Mesendoderm (in vitro differentiated cells): ENCODE measurements at regions not wholly inside any gene's neighbourhood (a gene's known extent, or its start where the extent isn't known, plus 50 kb on each side); places are given as distances from the start of the nearest gene placed in this dataset.
A peak's percentile ranks its signal among the peaks of the same experiment; 100 is the strongest.

Experiments used
- DNase-seq: peaks from one replicate; pipeline ENCODE4 v3.0.0; 2013
- H2AK5ac ChIP-seq: 2 replicates; pipeline ENCODE4 v1.6.1; 2013; ENCODE audit warnings: low read length, inconsistent platforms
- H2BK120ac ChIP-seq: 2 replicates; pipeline ENCODE4 v1.6.1; 2013; ENCODE audit warnings: low read depth, mild to moderate bottlenecking, low read length, moderate library complexity, mixed read lengths
- H2BK15ac ChIP-seq: replicated peaks from 2 replicates; pipeline ENCODE4 v1.6.1; 2013; ENCODE audit warnings: low read depth, mild to moderate bottlenecking, moderate library complexity
- H2BK5ac ChIP-seq: 2 replicates; pipeline ENCODE4 v1.6.1; 2013; ENCODE audit warnings: low read length, inconsistent platforms
- H3K18ac ChIP-seq: 2 replicates; pipeline ENCODE4 v1.6.1; 2013; ENCODE audit warnings: mild to moderate bottlenecking, low read length, mixed read lengths
- H3K23ac ChIP-seq: one replicate; pipeline ENCODE4 v1.6.1; 2013; ENCODE audit warnings: low read length
- H3K27ac ChIP-seq: 2 replicates; pipeline ENCODE4 v1.5.1; 2013; ENCODE audit warnings: low read depth, mild to moderate bottlenecking, inconsistent platforms, low read length, moderate library complexity
- H3K27me3 ChIP-seq: 2 replicates; pipeline ENCODE4 v1.6.1; 2013; ENCODE audit warnings: low read length, control low read depth, mild to moderate bottlenecking, inconsistent platforms; ENCODE audit not compliant: insufficient read depth, poor library complexity
- H3K36me3 ChIP-seq: 2 replicates; pipeline ENCODE4 v1.6.1; 2013; ENCODE audit warnings: low read length, inconsistent platforms; ENCODE audit not compliant: control insufficient read depth, insufficient read depth
- H3K4ac ChIP-seq: one replicate; pipeline ENCODE4 v1.6.1; 2013; ENCODE audit warnings: low read depth, mild to moderate bottlenecking, low read length, moderate library complexity
- H3K4me1 ChIP-seq: 2 replicates; pipeline ENCODE4 v1.6.1; 2013; ENCODE audit warnings: low read depth, low read length, inconsistent platforms; ENCODE audit not compliant: control insufficient read depth
- H3K4me2 ChIP-seq: 2 replicates; pipeline ENCODE4 v1.6.1; 2013; ENCODE audit warnings: low read length
- H3K4me3 ChIP-seq: 2 replicates; pipeline ENCODE4 v1.5.1; 2013; ENCODE audit warnings: mild to moderate bottlenecking, low read length
- H3K56ac ChIP-seq: one replicate; pipeline ENCODE4 v1.6.1; 2013; ENCODE audit warnings: low read length
- H3K79me1 ChIP-seq: 2 replicates; pipeline ENCODE4 v1.6.1; 2013; ENCODE audit warnings: low read length, inconsistent platforms
- H3K79me2 ChIP-seq: 2 replicates; pipeline ENCODE4 v1.6.1; 2013; ENCODE audit warnings: mild to moderate bottlenecking, low read length; ENCODE audit not compliant: control insufficient read depth, insufficient read depth
- H3K9ac ChIP-seq: 2 replicates; pipeline ENCODE4 v1.6.1; 2013; ENCODE audit warnings: low read length, inconsistent platforms
- H4K5ac ChIP-seq: one replicate; pipeline ENCODE4 v1.6.1; 2013; ENCODE audit warnings: low read length
- H4K8ac ChIP-seq: one replicate; pipeline ENCODE4 v1.6.1; 2013; ENCODE audit warnings: low read depth, mild to moderate bottlenecking, control low read depth, low read length, moderate library complexity
- WGBS: extraction: QIAGEN DNeasy Blood & Tissue Kit; methylation state at CpG from one replicate; pipeline ENCODE4 v1.1.7; 2013; ENCODE audit warnings: low lambda C conversion rate, missing lambda C conversion rate; ENCODE audit not compliant: insufficient coverage; ENCODE audit errors: extremely low coverage; 5-methylcytosine and 5-hydroxymethylcytosine counted together

DNA sequence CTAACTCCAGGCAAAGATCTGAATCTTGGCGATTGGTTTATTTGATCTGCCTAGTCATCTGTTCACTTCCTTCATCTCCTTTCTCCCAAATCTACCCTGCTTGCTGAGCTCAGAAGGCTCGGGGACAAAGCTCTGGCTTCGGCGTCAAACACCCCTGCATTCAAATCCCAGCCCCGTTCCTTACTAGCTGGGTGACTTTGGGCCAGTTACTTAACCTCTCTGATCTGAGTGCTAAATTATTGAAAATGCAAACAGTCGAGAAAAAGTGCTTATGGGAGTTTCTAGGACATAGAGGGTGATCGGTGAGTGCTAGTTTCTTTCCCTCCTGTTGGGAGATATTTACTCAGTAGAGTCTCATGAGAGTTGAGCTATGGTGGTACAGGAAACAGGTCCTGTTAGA, 121.2 kb upstream of the RFLNA start:
- Histone ChIP-seq H3K4ac (no peak overlapping the region), H3K9ac (no peak overlapping the region), H3K36me3 (no peaks in the 10 kb centered on the region), H2AK5ac (no peak overlapping the region), H3K79me1 (no peaks in the 10 kb centered on the region), H2BK5ac (no peak overlapping the region), H3K56ac (no peak overlapping the region), H4K8ac (no peak overlapping the region), H3K27me3 (no peaks in the 10 kb centered on the region), H3K27ac (no peak overlapping the region), H2BK15ac (no peak overlapping the region), H3K18ac (no peak overlapping the region), H3K4me2 (no peak overlapping the region), H3K79me2 (no peaks in the 10 kb centered on the region), H3K23ac (no peak overlapping the region), H3K4me1 (no peaks in the 10 kb centered on the region), H2BK120ac (no peak overlapping the region), H4K5ac (no peak overlapping the region), H3K4me3 (no peak overlapping the region)
- no CpG with 5 or more reads among the region's 7 CpGs for WGBS
- no peak for DNase-seq

DNA sequence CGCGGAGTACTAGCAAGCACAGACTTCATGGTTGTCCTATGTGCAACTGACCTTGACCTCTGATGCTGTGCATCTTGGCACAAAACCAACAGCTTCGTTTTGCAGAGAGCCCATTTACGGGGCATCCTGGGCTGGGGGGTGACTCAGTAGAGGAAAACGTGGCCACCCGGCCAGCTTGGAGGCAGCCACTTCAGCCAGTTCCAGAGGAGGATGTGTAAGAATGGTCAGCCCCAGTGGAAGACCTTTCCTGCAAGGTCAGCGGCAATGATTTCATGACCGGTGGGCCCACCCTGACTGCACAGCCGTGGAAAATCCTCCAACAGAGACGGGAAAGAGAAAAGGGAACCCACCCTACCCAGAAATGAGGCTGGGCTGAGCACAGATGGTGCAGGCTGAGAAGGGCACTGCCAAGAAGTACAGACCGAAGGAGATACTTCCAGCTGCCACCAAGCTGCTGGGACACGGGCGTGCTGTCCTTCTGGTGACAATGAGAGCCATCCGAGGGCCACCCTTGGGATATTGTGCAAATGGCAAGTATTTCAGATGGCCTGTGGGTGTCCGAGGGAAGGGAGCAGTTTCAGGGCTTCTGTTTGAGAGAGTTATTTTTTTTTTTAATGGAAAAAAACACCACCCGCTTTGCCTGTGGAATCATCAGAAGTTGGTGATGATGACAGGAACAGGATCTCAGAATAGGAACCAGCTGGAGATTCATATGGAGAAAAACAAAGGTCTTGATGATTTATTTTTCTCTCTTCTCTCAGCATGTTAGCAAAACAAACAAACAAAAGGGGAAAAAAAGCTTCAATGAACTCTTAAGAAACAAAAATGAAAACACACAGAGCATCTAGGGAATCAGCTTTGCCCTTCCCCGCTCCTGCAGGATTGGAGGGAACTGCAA, 120.2 kb upstream of the RFLNA start:
- DNase-seq = no peak
- Histone ChIP-seq H3K36me3 (no peaks in the 10 kb centered on the region), H3K27ac (no peak overlapping the region), H3K9ac (no peak overlapping the region), H2BK15ac (no peak overlapping the region), H3K79me2 (no peaks in the 10 kb centered on the region), H3K27me3 (no peaks in the 10 kb centered on the region), H4K5ac (no peak overlapping the region), H3K18ac (no peak overlapping the region), H4K8ac (no peak overlapping the region), H3K23ac (no peak overlapping the region), H3K79me1 (no peaks in the 10 kb centered on the region), H2BK5ac (no peak overlapping the region), H3K4me1 (no peaks in the 10 kb centered on the region), H3K4me2 (no peak overlapping the region), H3K56ac (no peak overlapping the region), H3K4ac (no peak overlapping the region), H2BK120ac (no peak overlapping the region), H2AK5ac (no peak overlapping the region), H3K4me3 (no peak overlapping the region)
- no CpG with 5 or more reads among the region's 17 CpGs for WGBS

DNA sequence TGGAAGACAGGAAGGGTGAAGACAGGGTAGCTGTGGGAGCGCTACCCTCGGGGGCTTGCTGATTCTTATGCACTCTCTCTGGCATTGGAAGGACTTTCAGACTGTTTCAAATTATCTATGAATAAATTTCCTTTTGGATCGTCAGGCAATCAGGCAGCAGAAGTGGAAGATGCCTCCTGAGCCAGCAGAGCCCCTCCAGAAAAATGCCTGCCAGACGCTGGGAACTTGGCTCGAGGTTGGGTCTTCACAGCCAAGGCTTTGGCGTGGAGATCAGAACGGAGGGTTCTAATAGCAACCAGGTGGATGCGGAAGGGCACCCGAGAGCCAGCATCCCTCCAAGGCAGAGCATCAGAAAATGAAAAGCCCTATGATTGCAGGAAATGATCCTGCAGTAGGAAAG, 119.2 kb upstream of the RFLNA start:
- Histone ChIP-seq H3K36me3 (no peaks in the 10 kb centered on the region), H3K79me2 (no peaks in the 10 kb centered on the region), H3K18ac (no peak overlapping the region), H3K4me3 (no peak overlapping the region), H3K4me2 (no peak overlapping the region), H4K8ac (no peak overlapping the region), H2BK15ac (no peak overlapping the region), H3K79me1 (no peaks in the 10 kb centered on the region), H3K4ac (no peak overlapping the region), H3K56ac (no peak overlapping the region), H3K4me1 (no peaks in the 10 kb centered on the region), H3K23ac (no peak overlapping the region), H3K27me3 (no peaks in the 10 kb centered on the region), H3K27ac (no peak overlapping the region), H2BK5ac (no peak overlapping the region), H3K9ac (no peak overlapping the region), H2AK5ac (no peak overlapping the region), H2BK120ac (no peak overlapping the region), H4K5ac (no peak overlapping the region)
- no peak for DNase-seq
- no CpG with 5 or more reads among the region's 9 CpGs for WGBS

DNA sequence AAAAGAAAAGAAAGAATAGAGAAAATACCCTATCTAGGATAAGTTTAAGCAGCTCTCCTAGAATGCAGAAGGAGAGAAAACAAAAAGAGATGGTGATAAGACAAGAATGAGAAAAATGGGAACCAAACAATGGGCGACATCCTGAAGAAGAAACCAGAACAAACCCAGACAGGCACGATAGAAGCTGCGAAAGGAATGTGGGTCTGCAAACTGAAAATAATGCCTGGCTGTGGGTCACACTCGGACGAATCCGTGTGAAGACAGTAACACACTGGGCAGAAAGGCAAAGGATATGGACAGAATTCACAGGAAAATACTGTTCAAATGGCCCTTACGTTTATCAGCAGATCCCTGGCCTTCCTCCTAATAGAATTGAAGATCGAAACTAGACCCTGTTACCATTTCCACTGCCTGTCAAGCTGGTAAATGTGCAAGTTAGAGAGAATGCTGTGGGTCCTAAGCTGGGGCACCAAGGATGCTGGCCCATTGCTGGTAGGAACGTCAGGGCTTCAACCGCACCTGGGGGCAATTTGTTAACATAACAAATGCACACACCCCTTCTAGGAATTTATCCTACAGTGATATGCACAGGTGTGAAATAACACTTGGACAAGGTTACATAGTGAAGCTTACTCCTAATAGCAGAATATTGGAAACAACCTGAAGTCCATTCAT, 117.5 kb upstream of the RFLNA start:
- Histone ChIP-seq H3K79me2 (no peaks in the 10 kb centered on the region), H2BK15ac (no peak overlapping the region), H3K9ac (no peak overlapping the region), H3K56ac (no peak overlapping the region), H3K36me3 (no peaks in the 10 kb centered on the region), H3K27ac (no peak overlapping the region), H3K79me1 (no peaks in the 10 kb centered on the region), H3K23ac (no peak overlapping the region), H2AK5ac (no peak overlapping the region), H3K4me1 (no peaks in the 10 kb centered on the region), H2BK5ac (no peak overlapping the region), H3K27me3 (no peaks in the 10 kb centered on the region), H3K4me3 (no peak overlapping the region), H4K5ac (no peak overlapping the region), H4K8ac (no peak overlapping the region), H3K18ac (no peak overlapping the region), H3K4me2 (no peak overlapping the region), H3K4ac (no peak overlapping the region), H2BK120ac (no peak overlapping the region)
- WGBS = no CpG with 5 or more reads among the region's 10 CpGs
- DNase-seq = peak; percentile 37

DNA sequence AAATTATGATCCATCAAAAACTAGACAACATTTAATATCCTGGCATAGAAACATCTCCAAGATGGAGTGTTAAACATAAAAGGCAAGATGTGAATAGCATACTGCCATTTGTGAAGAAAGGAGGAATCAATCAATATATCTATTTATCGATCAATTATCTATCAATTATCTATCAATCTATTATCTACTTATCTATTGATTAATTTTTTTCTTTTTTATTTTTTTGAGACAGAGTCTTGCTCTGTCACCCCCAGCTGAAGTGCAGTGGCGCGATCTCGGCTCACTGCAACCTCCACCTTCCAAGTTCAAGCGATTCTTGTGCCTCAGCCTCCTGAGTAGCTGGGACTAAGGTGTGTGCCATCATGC, 117.0 kb upstream of the RFLNA start:
- no peak overlapping the region for H3K9ac ChIP-seq
- H3K4me2 ChIP-seq = no peak overlapping the region
- no peak overlapping the region for H3K27ac ChIP-seq
- H3K23ac ChIP-seq = no peak overlapping the region
- no peak overlapping the region for H3K56ac ChIP-seq
- no peak overlapping the region for H4K8ac ChIP-seq
- H2AK5ac ChIP-seq = no peak overlapping the region
- no peak overlapping the region for H2BK5ac ChIP-seq
- no peaks in the 10 kb centered on the region for H3K36me3 ChIP-seq
- H3K27me3 ChIP-seq = no peaks in the 10 kb centered on the region
- no peaks in the 10 kb centered on the region for H3K79me1 ChIP-seq
- no peak overlapping the region for H3K18ac ChIP-seq
- no peak overlapping the region for H2BK15ac ChIP-seq
- no peak overlapping the region for H4K5ac ChIP-seq
- H3K4ac ChIP-seq = no peak overlapping the region
- no peaks in the 10 kb centered on the region for H3K79me2 ChIP-seq
- no peak overlapping the region for H2BK120ac ChIP-seq
- no peaks in the 10 kb centered on the region for H3K4me1 ChIP-seq
- no peak overlapping the region for H3K4me3 ChIP-seq
- 100% methylated on average over 1 of the region's 5 CpGs for WGBS
- DNase-seq = no peak
